ENCODE measurements at regions not wholly inside any gene's neighbourhood (a gene's known extent, or its start where the extent isn't known, plus 50 kb on each side); places are given as distances from the start of the nearest gene placed in this dataset.

DNA sequence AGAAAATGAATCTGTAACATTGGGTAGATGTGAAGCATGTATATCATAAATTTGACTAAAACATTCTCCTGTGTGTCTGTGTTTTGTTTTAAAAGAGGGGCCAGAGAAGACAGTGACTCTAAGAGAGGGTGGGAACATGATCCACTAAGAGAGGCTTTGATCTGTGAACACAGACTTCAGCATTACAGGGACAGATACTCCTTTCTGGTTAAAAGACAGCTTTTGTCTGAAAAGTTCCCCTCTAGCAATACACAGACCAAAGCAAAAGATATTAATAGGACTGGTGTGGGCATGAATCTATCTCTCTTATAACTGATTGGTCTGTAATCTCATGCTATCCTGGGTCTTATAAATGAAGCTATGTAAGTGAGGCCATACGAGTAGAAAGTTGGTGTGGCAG lies 150.9 kb downstream of the NUDT12 start:
- Histone ChIP-seq H3K27ac (ENCODE audit: insufficient read depth, low read depth, low read length) (no peak overlapping the region), H3K9me1 (replicated peaks; ENCODE audit: control insufficient read depth, extremely low read depth, insufficient read depth, low read length) (no peaks in the 10 kb centered on the region), H3K9me3 (replicated peaks; ENCODE audit: control insufficient read depth, insufficient read depth, low read length) (no peaks in the 10 kb centered on the region), H2AFZ (ENCODE audit: low read depth, low read length) (no peak overlapping the region), H3K4me1 (ENCODE audit: control insufficient read depth, extremely low read depth, insufficient read depth, low read length) (no peaks in the 10 kb centered on the region), H3K4me3 (replicated peaks in 1 of 3; ENCODE audit: insufficient read depth in 1 of 3, low read depth in 1 of 3, low read length in 3 of 3) (no peak overlapping the region), H4K20me1 (replicated peaks; ENCODE audit: control insufficient read depth, extremely low read depth, insufficient read depth, low read length) (no peaks in the 10 kb centered on the region), H3K27me3 (ENCODE audit: control insufficient read depth in 2 of 2, insufficient read depth in 2 of 2, low read length in 2 of 2) (peaks cover 2% of the 10 kb centered on the region in 2 experiments), H3K79me2 (ENCODE audit: control insufficient read depth, insufficient read depth, low read length) (no peaks in the 10 kb centered on the region), H3K9ac (replicated peaks; ENCODE audit: extremely low read depth, insufficient read depth, low read length) (no peak overlapping the region), H3K36me3 (ENCODE audit: control insufficient read depth in 2 of 2, extremely low read depth in 1 of 2, insufficient read depth in 2 of 2, low read length in 2 of 2) (no peaks in the 10 kb centered on the region), H3K4me2 (ENCODE audit: insufficient read depth, low read length) (no peak overlapping the region)
- no peak for FAIRE-seq
- ChIA-PET POLR2A (no interaction called here), CTCF (no interaction called here)
- intact Hi-C loops (cut with micrococcal nuclease) (no loop called here), dilution Hi-C loops (cut with MboI; ENCODE audit: extremely low pct_ligation_motif_present, low sequenced_read_pairs) (no loop called here)
- DNase-seq (ENCODE audit: low read depth, low spot score) = no peak
- TF ChIP-seq GATA2 (IDR thresholded peaks at IDR 0.05; ENCODE audit: insufficient read depth, insufficient read length, low read depth, low read length) (no peak), POLR2A (IDR thresholded peaks at IDR 0.05; ENCODE audit: low read depth, low read length) (no peak), FOS (IDR thresholded peaks at IDR 0.05; ENCODE audit: borderline replicate concordance, insufficient read depth, low read length) (no peak), JUN (IDR thresholded peaks at IDR 0.05; ENCODE audit: borderline replicate concordance, insufficient read depth, insufficient read length, low read depth) (no peak)
- TF ChIP-seq, protein P1, sequence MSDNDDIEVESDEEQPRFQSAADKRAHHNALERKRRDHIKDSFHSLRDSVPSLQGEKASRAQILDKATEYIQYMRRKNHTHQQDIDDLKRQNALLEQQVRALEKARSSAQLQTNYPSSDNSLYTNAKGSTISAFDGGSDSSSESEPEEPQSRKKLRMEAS (IDR thresholded peaks at IDR 0.05; ENCODE audit: insufficient read depth, insufficient read length) = no peak
- no TSS peak for BruUV-seq (replicated peaks)

GRCh38 chr5:103410172-103410571 lies 151.6 kb downstream of the MACIR start:
- Histone ChIP-seq H3K27ac (ENCODE audit: insufficient read depth, low read depth, low read length) (no peak overlapping the region), H3K4me3 (replicated peaks in 1 of 3; ENCODE audit: insufficient read depth in 1 of 3, low read depth in 1 of 3, low read length in 3 of 3) (no peak overlapping the region), H3K9me3 (replicated peaks; ENCODE audit: control insufficient read depth, insufficient read depth, low read length) (no peaks in the 10 kb centered on the region), H3K4me2 (ENCODE audit: insufficient read depth, low read length) (no peak overlapping the region), H2AFZ (ENCODE audit: low read depth, low read length) (no peak overlapping the region), H3K9me1 (replicated peaks; ENCODE audit: control insufficient read depth, extremely low read depth, insufficient read depth, low read length) (no peaks in the 10 kb centered on the region), H3K27me3 (ENCODE audit: control insufficient read depth in 2 of 2, insufficient read depth in 2 of 2, low read length in 2 of 2) (peaks cover 0 to 2% of the 10 kb centered on the region in 2 experiments), H3K36me3 (ENCODE audit: control insufficient read depth in 2 of 2, extremely low read depth in 1 of 2, insufficient read depth in 2 of 2, low read length in 2 of 2) (no peaks in the 10 kb centered on the region), H3K79me2 (ENCODE audit: control insufficient read depth, insufficient read depth, low read length) (no peaks in the 10 kb centered on the region), H3K4me1 (ENCODE audit: control insufficient read depth, extremely low read depth, insufficient read depth, low read length) (no peaks in the 10 kb centered on the region), H4K20me1 (replicated peaks; ENCODE audit: control insufficient read depth, extremely low read depth, insufficient read depth, low read length) (no peaks in the 10 kb centered on the region), H3K9ac (replicated peaks; ENCODE audit: extremely low read depth, insufficient read depth, low read length) (no peak overlapping the region)
- DNase-seq (ENCODE audit: low read depth, low spot score) (no peak), FAIRE-seq (no peak)
- intact Hi-C loops (cut with micrococcal nuclease) = no loop called here
- no TSS peak for BruUV-seq (replicated peaks)
- dilution Hi-C loops (cut with MboI; ENCODE audit: extremely low pct_ligation_motif_present, low sequenced_read_pairs) = no loop called here
- POLR2A ChIA-PET = no interaction called here
- CTCF ChIA-PET = interaction anchor here (0.8 to 1.5 kb wide), 2 partner anchors 13 to 65 kb away, joined by 3 to 5 read pairs; no protein-coding TSS in a partner anchor
- TF ChIP-seq EZH2 (IDR thresholded peaks at IDR 0.05; ENCODE audit: borderline replicate concordance, low read depth, low read length, severe bottlenecking) (no peak), GATA2 (IDR thresholded peaks at IDR 0.05; ENCODE audit: insufficient read depth, insufficient read length, low read depth, low read length) (no peak), MYC (IDR thresholded peaks at IDR 0.05; ENCODE audit: low read depth, low read length) (no peak), FOS (IDR thresholded peaks at IDR 0.05; ENCODE audit: borderline replicate concordance, insufficient read depth, low read length) (no peak), JUN (IDR thresholded peaks at IDR 0.05; ENCODE audit: borderline replicate concordance, insufficient read depth, insufficient read length, low read depth) (no peak), POLR2AphosphoS5 (IDR thresholded peaks at IDR 0.05; ENCODE audit: insufficient read depth, low read depth, low read length) (no peak), POLR2A (IDR thresholded peaks at IDR 0.05; ENCODE audit: low read depth, low read length) (no peak)
- TF ChIP-seq, protein P2, sequence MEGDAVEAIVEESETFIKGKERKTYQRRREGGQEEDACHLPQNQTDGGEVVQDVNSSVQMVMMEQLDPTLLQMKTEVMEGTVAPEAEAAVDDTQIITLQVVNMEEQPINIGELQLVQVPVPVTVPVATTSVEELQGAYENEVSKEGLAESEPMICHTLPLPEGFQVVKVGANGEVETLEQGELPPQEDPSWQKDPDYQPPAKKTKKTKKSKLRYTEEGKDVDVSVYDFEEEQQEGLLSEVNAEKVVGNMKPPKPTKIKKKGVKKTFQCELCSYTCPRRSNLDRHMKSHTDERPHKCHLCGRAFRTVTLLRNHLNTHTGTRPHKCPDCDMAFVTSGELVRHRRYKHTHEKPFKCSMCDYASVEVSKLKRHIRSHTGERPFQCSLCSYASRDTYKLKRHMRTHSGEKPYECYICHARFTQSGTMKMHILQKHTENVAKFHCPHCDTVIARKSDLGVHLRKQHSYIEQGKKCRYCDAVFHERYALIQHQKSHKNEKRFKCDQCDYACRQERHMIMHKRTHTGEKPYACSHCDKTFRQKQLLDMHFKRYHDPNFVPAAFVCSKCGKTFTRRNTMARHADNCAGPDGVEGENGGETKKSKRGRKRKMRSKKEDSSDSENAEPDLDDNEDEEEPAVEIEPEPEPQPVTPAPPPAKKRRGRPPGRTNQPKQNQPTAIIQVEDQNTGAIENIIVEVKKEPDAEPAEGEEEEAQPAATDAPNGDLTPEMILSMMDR (IDR thresholded peaks at IDR 0.05; ENCODE audit: extremely low read depth in 1 of 2, insufficient read depth in 1 of 2, low read depth in 1 of 2, low read length in 2 of 2) = no peak
- TF ChIP-seq, protein P1 (IDR thresholded peaks at IDR 0.05; ENCODE audit: insufficient read depth, insufficient read length) = no peak

Data from endothelial cell of umbilical vein (primary cell).